CD4-positive, alpha-beta T cell treated with Interleukin-6 at 100 ng/mL for 8 hours (primary cell): ENCODE measurements at regions not wholly inside any gene's neighbourhood (a gene's known extent, or its start where the extent isn't known, plus 50 kb on each side); places are given as distances from the start of the nearest gene placed in this dataset.
"Not testable (repeated sequence)": the region's sequence is repeated elsewhere in the genome, so short reads cannot be mapped to it uniquely, and the experiment has no call there.

ENCODE experiments used
- DNase-seq: peaks from one replicate; pipeline ENCODE4 v3.0.0-alpha.2; 2020; ENCODE audit warnings: mixed read lengths, low spot score

DNA sequence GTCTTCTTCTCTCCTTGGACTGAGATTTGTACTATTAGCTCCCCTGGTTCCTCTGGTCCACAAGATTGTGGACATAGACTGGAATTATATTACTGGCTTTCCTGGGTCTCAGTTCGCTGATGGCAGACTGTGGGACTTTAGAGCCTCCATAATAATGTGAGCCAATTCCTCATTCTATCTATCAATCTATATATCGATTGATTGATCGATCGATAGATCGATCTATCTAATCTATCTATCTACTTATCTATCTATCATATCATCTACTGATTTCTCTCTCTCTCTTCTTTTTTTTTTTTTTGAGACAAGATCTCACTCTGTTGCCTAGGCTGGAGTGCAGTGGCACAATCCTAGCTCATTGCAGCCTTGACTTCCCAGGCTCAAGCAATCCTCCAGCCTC, 51.5 kb upstream of the DDR1 start:
- no peak for DNase-seq

DNA sequence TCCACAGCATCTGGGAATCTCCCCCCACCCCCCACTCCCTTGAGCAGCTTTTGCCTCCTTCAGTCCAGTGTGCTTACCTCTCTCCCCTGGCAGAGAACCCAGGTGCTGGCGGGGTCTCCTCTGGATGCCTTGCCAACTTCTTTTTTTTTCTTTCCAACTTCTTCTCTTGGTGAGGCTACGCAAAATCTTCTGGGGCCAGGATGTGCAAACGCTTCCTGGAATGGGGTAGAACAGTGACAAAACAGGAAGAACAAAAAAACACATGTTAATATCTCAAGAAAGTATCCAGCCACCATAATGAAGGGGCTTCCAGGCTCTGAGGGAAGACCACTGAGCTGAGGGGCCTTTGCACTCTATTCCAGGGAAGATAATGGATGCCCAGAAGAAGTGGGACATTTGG, 53.9 kb upstream of the DDR1 start:
- DNase-seq: peak; percentile 31

DNA sequence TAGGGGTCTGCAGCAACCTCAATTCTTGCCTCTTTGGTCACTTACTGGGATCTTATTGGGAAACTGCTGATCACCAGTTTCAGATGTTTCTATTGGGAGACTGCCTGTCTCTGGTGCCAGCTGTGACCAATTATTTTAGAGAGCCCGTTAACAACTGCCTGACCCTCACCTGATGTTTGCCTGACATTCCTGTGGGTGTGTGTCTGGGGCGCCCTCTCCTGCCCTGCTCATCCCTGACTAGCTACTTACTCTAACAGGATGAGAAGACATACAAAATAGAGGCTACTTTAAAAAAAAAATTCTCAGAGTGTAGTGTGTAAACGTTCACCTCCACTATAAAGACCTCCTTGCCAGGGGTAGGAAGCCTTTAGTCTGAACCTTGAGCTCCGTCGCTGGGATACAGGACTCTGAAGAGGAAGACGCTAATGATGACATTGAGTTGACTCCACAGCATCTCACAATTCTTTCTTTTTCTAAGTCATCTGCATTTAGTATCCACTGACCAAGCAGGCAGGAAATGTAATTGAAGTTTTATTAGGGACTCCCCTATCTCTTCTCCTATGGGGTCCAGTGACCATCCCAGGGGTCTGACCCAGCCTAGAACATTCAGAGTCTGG, 54.6 kb upstream of the DDR1 start:
- DNase-seq: no peak

DNA sequence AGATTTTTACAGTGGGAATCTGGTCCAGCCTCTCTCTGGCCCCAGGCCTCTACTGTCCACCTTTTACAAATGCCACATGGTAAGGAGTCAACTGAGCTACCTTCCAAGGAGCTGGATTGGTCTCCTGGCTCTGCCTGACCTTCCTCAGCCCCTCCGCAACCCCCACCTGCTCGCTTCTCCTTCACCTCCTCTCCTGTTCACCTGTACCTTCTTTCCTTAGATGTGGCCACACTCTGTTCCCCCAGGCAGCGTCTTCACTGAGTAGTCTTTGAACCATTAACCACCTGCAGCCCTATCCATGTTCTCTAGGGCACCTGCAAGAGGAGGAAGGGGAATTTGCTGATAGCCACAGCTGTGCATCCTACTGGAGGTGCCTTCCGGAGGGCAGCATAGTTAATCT, 55.3 kb upstream of the DDR1 start:
- DNase-seq: no peak

DNA sequence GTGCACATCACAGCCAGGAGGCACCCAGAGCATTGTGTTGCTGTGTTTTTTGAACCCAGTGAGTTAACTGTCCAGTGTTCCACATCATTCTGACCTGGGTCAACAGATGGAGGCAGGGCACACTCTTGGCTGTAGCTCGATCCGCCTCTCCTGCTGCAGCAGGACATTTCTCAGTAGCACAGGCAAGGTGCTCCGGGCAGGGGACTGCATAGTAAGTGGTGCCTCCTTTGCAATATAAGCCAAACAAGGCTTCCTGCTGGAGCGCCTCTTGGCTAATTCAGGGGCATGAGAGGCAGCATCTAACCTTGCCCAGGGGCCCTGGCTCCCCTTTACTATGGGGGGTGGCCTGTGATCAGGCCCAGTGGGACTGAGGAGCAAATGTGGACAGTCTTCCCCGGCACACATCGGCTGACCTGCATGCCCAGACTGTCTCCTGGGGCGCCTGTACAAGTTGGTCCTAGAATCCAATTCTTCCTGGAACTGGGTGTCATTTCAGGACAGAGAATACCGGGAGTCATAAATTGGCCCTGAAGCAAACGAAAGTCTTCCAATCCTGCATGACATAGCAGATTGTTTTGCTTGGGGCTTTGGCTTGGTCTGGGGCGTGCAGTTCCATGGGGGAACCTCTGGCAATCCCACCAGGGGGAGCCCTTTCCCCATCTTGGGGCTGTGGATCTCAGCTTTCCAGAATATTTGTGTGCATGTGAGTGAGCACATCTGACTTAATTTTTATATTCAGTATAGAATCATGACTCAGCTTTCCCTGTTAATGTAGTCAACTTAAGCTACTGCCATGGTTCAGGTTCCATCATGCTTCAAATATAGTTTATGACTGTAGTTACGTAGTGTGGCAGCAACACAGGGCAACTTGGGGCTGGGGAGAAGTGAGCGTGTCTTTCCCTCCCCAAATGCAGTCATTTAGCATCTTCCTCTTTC, 56.0 kb upstream of the DDR1 start:
- peak; percentile 80 for DNase-seq

DNA sequence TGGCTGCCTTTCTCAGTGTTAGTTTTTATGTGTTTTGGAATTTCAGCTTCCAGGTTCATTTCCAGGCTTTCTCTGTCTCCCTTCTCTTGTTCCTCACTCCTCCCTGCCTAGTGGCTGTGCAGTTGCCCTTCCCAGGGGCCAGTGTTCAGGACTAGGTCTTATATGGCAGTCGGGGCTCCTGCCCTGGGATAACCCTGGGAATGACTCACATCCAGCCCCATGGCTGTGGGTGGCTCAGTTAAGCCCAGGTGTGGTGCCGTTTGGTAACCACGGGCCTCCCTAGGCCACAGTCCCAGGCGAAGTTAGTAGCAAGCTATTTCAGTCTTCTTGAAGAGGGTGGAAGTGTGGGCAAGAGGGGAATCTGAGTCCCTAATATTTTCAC, 57.4 kb upstream of the DDR1 start:
- DNase-seq: no peak

DNA sequence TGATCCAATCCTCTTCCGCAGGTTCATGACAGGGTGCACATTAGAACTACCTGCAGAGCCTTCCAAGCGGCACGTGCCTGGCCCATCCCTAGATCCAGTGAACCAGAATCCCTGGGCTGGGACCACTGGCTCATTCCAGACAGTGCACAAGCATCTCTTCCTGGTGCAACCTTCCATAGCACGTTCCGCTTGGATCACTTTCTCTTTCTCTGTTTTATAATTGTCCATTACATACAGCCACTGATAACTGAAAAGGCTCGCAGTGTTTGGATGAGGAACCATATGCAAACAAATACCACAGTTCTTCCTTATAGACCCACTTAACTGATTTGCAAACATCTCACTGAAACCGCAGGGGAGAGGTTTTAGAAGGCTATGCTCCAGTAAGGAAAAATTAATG, 59.6 kb upstream of the DDR1 start:
- DNase-seq: no peak

DNA sequence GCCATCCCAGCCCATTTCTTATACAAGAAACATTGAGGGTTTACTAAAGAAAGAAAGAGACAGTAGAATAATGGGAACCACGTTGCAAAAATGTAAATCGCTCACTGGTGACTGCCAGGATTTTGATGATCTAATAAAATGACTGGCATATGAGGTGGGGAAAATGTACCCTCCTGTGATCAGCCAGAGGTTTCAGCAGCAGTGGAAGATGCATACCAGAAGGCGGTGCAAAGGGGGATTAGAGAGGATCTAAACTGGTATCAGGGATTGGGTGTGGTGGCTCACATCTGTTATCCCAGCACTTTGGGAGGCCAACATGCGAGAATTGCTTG, 60.8 kb upstream of the DDR1 start:
- DNase-seq: no peak

DNA sequence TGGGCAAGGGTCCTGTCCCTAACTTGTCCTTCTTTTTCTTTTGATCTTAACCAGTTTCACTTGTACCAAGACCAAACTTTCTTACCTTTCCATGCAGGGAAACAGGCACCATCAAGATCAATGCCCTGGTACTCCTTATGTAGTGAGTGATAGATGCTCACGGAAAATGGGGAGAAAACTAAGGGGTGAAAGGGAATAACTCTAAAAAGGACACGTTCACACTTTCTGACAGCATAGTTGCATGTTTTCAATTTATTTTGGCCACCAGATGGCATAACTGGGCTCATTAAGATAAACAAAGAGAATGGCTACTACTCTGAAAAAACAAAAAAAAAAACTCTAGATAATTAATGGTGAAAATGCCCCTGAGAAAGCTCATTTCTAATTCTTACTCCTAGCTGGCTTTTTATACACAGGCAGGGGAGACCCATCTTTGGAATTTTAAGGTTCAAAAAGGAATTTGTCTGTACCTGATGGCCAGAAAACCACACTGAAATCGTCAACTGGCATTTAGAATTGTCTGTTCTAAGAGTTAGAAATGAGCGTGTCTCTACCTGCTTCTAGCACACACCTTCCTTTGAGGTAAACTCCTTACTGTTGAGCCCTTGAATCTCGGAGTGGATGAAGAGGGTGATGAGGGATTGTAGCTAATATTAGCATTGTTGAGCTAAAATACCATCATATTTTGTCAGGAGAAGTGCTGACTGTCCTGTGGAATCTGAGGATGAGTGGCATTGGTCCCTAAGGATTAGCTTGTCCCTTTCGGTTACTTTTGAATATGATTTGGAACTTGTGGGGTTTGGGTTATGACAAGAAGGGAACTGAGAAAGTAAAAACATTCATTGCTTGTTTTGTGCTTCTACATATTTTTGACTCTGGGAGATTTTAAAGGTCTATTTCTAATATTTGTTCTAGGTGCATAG, 62.2 kb upstream of the DDR1 start:
- peak; percentile 30 for DNase-seq

DNA sequence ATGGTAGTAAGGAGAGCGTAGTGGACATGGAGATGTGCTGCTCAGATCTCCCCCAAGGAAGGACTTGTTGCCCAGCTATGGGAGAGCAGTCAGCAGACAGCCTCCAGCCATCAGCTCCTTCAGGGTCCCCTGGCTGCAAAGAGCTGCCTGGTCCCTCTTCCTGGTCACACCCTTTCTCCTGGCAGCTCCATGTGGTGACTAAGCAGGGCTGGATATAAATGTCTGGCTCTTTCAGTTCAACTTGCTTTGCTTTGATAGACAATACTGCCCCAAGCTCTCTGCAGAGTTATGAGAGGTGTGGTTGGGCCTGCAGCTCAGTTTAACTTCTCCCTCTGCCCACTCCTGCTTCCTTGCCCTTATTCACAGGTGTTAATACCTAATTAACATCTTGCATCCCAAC, 64.1 kb upstream of the DDR1 start:
- no peak for DNase-seq

DNA sequence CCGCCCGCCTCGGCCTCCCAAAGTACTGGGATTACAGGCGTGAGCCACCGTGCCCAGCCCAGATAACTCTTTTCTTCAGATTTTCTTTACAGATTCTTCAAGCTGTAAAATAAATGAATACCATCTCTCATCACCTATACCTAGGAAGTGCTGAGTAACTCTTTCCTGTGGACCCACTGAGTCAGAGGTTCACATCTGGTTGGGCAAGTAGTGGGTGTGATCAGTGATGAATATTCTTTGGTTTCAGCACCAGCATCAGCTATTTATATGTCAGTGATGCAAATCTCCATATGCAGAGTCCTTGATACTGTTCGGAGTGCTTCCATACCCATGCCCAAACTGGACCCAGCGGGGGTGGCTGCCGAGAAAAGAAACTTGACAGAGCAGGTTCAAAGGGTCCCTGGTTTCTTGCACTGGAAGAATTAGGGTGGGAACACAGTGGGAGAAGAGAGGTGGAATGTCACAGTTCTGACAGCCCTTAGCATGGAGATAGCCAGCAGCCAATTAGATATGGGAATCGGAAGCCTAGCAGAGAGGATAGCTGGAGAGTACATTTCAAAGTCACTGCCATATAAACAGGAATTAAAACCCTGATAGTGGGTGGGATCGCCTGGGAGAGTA, 64.9 kb upstream of the DDR1 start:
- DNase-seq: no peak

DNA sequence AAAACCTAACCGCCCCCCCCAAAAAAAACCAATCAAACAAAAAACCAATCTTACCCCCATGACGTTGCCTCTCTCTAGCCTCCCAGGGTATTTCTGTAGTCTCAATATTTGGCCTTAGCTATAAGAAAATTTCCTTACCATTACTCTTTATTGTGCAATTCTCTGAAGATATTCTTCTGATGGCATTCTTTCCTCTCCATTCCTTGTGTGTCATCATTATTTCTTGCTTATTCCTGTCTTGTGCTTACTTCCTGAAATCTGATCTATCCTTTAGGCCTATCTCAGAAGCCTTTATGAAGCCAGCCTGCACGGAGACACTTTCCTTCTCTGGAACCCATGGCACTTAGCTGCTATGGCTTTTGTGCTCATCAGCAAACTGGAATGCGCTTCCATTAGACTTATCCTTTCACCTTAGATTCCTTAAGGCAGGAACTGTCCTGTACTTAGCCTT, 65.9 kb upstream of the DDR1 start:
- no peak for DNase-seq

DNA sequence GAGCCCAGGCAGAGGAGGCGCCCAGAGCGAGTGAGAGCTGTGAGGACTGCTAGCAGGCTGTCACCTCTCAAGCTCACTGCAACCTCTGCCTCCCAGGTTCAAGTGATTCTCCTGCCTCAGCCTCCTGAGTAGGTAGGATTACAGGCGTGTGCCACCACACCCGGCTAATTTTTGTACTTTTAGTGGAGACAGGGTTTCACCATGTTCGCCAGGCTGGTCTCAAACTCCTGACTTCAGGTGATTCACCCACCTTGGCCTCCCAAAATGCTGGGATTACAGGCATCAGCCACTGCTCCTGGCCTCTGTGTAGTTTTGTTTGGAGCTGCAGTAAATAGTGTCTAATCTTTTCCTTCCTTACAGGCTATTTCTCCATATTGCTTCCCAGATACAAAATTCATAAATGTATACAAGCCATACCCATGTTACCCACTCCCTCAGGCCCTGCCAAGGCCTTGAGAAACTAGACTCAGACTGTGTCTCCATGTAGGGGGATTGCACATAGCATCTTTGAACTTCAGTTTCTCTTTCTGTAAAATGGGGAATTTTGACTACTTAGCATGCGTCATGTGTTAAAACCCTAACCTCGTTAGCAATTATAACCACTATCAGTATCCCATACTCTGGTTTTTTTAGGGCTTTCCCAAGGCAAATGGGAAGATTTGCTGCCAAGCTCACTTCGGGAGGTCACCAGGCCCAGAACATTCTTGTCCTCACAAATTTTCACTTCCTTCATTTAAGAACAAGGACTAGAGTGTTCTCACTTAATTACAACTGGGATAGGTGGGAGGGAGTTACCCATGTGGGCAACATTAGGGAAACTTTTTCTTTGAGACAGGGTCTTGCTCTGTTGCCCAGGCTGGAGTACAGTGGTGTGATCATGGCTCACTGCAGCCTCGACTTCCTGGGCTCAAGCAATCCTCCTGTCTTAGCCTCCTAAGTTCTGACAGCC, 67.3 kb upstream of the DDR1 start:
- no peak for DNase-seq

DNA sequence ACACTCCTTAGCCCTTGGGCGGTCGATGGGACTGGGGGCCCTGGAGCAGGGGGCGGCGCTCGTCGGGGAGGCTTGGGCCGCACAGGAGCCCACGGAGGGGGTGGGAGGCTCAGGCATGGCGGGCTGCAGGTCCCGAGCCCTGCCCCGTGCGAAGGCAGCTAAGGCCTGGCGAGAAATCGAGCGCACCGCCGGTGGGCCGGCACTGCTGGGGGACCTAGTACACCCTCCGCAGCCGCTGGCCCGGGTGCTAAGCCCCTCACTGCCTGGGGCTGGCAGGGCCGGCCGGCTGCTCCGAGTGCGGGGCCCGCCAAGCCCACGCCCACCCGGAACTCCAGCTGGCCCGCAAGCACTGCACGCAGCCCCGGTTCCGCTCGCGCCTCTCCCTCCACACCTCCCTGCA, 68.0 kb upstream of the DDR1 start:
- DNase-seq: not testable (repeated sequence)

DNA sequence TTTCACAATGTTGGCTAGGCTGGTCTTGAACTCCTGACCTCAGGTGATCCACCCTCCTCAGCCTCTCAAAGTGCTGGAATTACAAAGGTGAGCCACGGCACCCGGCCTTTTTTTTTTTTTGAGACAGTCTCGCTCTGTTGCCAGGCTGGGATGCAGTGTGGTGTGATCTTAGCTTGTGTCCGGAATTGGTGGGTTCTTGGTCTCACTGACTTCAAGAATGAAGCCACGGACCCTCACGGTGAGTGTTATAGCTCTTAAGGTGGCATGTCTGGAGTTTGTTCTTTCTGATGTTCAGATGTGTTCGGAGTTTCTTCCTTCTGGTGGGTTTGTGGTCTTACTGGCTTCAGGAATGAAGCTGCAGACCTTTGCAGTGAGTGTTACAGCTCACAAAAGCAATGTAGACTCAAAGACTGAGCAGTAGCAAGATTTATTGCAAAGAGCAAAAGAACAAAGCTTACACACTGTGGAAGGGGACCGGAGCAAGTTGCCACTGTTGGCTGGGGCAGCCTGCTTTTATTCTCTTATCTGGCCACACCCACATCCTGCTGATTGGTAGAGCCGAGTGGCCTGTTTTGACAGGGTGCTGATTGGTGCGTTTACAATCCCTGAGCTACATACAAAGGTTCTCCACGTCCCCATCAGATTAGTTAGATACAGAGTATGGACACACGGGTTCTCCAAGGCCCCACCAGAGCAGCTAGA, 69.1 kb upstream of the DDR1 start:
- DNase-seq: not testable (repeated sequence)

DNA sequence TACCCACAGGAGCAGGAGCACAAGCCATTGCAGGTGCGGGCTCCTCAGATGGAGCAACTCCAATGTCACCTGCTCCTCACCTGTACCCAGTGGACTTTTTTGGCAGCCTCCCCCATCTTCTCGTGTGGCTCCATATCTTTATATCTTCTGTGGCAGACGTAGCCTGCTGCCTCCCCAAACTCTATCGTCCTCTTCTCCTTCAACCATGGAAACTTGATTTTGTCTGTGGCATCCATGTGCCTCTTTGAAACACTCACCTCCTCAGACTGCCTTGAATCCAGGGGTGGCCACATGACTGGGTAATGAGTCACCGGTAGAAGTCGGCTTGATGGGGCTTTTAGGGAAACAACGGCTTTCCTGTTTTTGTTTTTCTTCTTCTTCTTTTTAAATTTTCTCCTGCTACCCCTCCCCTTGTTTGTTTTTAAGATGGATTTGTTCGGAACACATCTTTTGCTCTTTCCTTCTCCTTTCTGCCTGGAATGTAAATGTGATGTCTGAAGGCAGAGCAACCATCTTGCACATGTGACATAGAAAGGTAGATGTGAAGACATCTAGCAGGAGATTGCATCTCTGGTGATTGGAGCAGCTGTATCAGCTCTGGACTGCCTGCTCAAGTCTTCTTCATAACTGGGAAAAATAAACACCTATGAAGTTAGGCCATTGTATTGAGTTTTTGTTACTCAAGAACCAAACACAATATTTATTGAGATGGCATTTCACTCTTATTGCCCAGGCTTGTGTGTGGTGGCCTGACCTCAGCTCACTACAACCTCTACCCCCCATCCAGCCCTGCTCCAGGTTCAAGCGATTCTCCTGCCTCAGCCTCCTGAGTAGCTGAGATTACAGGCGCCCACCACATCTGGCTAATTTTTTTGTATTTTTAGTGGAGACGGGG, 69.9 kb upstream of the DDR1 start:
- peak; percentile 53 for DNase-seq

DNA sequence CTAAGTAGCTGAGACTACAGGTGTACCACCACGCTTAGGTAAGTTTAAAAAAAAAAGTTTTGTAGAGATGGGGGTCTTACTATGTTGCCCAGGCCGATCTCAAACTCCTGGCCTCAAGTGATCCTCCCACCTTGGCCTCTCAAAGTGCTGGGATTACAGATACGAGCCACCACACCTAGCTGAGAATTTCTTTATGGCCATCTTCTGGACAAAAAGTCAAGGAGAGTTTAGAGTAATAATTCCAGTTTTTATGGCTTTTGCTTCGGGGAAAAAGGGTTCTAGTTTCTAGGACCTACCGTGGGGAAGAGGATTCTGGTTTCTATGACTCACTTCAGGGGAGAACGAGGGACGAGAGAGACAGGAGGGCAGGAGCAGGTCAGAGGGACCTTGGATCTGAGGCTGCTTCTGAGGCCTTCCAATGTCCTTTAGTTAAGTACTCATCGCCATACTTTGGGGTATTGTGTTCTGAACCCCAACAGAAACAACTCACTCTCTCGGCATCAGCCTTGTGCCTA, 69.3 kb upstream of the IER3 start:
- no peak for DNase-seq

DNA sequence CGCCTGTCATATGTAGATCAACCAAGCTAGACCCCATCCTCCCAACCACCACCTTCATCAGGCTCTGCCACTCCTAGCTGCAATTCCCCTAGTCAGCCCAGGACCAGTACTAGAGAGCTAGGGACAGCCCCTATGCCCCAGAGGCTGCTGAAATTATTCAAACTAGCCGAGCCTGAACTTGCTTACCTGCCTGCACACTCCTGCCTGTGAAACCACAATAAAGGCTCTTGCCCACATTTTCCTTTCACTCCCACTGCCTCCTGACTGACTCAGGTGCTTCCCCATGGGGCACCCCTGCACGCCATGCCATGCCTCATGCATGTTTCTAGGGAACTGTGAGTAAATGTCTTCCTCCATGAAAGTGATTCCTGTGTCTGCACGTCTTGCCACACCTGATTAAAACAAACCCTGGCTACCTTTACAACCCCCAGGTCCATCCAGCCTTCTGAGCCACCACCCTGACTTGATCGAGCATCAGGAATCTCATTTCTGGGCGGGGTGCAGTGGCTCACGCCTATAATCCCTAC, 66.5 kb upstream of the IER3 start:
- peak; percentile 18 for DNase-seq

DNA sequence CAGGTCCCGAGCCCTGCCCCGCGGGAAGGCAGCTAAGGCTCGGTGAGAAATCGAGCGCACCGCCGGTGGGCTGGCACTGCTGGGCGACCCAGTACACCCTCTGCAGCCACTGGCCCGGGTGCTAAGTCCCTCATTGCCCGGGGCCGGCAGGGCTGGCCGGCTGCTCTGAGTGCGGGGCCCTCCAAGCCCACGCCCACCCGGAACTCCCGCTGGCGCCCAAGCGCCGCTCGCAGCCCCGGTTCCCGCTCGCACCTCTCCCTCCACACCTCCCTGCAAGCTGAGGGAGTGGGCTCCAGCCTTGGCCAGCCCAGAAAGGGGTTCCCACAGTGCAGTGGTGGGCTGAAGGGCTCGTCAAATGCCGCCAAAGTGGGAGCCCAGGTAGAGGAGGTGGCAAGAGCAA, 63.2 kb upstream of the IER3 start:
- DNase-seq: not testable (repeated sequence)
